Ovary (tissue), 7 donors: ENCODE measurements at regions not wholly inside any gene's neighbourhood (a gene's known extent, or its start where the extent isn't known, plus 50 kb on each side); places are given as distances from the start of the nearest gene placed in this dataset.

ENCODE experiments used
- DNase-seq, 5 donors: peaks; one replicate each; pipeline ENCODE4 v3.0.0-alpha.2; 2019 to 2020
- H3K27ac ChIP-seq, 2 donors: fragments of 200-600 bp; one replicate each; pipeline versions ENCODE4 v1.5.1 to v1.8.0; 2019 to 2022
- H3K27me3 ChIP-seq: fragments of 200-600 bp; one replicate; pipeline ENCODE4 v1.8.0; 2022
- H3K36me3 ChIP-seq: fragments of 200-600 bp; sonication (generic); one replicate; pipeline ENCODE4 v1.5.1; 2019
- H3K4me1 ChIP-seq: one replicate; pipeline ENCODE4 v1.8.1; 2013; ENCODE audit warnings: mild to moderate bottlenecking, moderate library complexity; ENCODE audit not compliant: insufficient read depth
- H3K4me3 ChIP-seq: fragments of 200-600 bp; sonication (generic); one replicate; pipeline ENCODE4 v1.5.1; 2017
- H3K9me3 ChIP-seq, 2 donors: fragments of 200-600 bp in 1 of 2; sonication (generic) in 1 of 2; one replicate each; pipeline versions ENCODE4 v1.5.1 to v1.8.1; 2013 to 2019; ENCODE audit warnings: mild to moderate bottlenecking in 1 of 2, moderate library complexity in 1 of 2
- CTCF ChIP-seq, 3 donors: fragments of 450-650 bp in 2 of 3; fragments of 200-600 bp in 1 of 3; IDR thresholded peaks; one replicate each; pipeline versions ENCODE4 v1.5.1 to v1.8.0; 2016 to 2022; ENCODE audit warnings: antibody characterized with exemption in 3 of 3, mild to moderate bottlenecking in 1 of 3
- EP300 ChIP-seq: sonication (generic); formaldehyde crosslinking; IDR thresholded peaks from one replicate; pipeline ENCODE4 v1.6.1; 2017; ENCODE audit warnings: antibody characterized with exemption
- POLR2A ChIP-seq: fragments of 450-650 bp; IDR thresholded peaks from one replicate; pipeline ENCODE4 v1.6.1; 2017; ENCODE audit warnings: antibody characterized with exemption, mild to moderate bottlenecking, moderate library complexity
- WGBS, 3 donors: extraction: QIAGEN DNeasy Blood & Tissue Kit in 1 of 3; methylation state at CpG; one replicate each; pipeline versions ENCODE4 v1.1.5 to v1.1.7; 2013 to 2017; 5-methylcytosine and 5-hydroxymethylcytosine counted together
- intact Hi-C, 4 donors: fragments of 100-400 bp; cut with DNase I; formaldehyde crosslinking; loops; one replicate each; pipeline versions ENCODE4 v1.11.0 to v1.15.1; 2022 to 2023
- donor health status: DM: no; HTN: no; CAD: no; lungs with moderate emphysema.
- donor health status: DM: no; HTN: no; CAD: no.
- donor health status: Bipolar disorder and iron deficiency.
- donor health status: DM: no; HTN: no; CAD: no.
- donor health status: DM: yes; HTN: yes; CAD: no.

- Histone ChIP-seq H3K27me3 (no peaks in the 10 kb centered on the region), H3K4me3 (no peak overlapping the region), H3K27ac (no peak overlapping the region), H3K36me3 (no peaks in the 10 kb centered on the region), H3K4me1 (no peaks in the 10 kb centered on the region), H3K9me3 (no peaks in the 10 kb centered on the region)
- DNase-seq: no peak
- no peak for TF ChIP-seq POLR2A
- TF ChIP-seq CTCF (IDR thresholded peaks at IDR 0.05): no peak
- TF ChIP-seq EP300: no peak
- intact Hi-C loops: no loop called here
These were observed 135.5 kb downstream of the TNFSF18 start for GRCh38 chr1:172915271-172915670.

GRCh38 chr1:172916116-172916515 lies 134.6 kb downstream of the TNFSF18 start:
- TF ChIP-seq CTCF (IDR thresholded peaks at IDR 0.05) (no peak), EP300 (no peak), POLR2A (no peak)
- WGBS, 3 donors: 82 to 87% (median 82%) methylated on average over 2 of the region's 2 CpGs
- intact Hi-C loops: no loop called here

GRCh38 chr1:172917972-172918371 lies 132.8 kb downstream of the TNFSF18 start:
- Histone ChIP-seq H3K36me3 (no peaks in the 10 kb centered on the region), H3K9me3 (no peaks in the 10 kb centered on the region), H3K27me3 (no peaks in the 10 kb centered on the region), H3K4me1 (no peaks in the 10 kb centered on the region), H3K4me3 (no peak overlapping the region), H3K27ac (no peak overlapping the region)
- WGBS, 3 donors: 7 to 16% (median 9%) methylated on average over 2 of the region's 2 CpGs
- no peak for TF ChIP-seq CTCF (IDR thresholded peaks at IDR 0.05)
- no peak for TF ChIP-seq POLR2A
- TF ChIP-seq EP300: no peak
- DNase-seq: no peak
- intact Hi-C loops: no loop called here

More at GRCh38 chr1:172916116-172916515, 134.6 kb downstream of the TNFSF18 start:
- Histone ChIP-seq H3K27ac (no peak overlapping the region), H3K4me1 (no peaks in the 10 kb centered on the region), H3K4me3 (no peak overlapping the region), H3K36me3 (no peaks in the 10 kb centered on the region), H3K9me3 (no peaks in the 10 kb centered on the region), H3K27me3 (no peaks in the 10 kb centered on the region)
- DNase-seq: no peak

GRCh38 chr1:172918478-172918877 lies 132.3 kb downstream of the TNFSF18 start:
- DNase-seq: no peak
- TF ChIP-seq POLR2A: no peak
- TF ChIP-seq CTCF (IDR thresholded peaks at IDR 0.05): no peak
- TF ChIP-seq EP300: no peak
- H3K4me3 ChIP-seq: no peak overlapping the region
- no peak overlapping the region for H3K27ac ChIP-seq
- intact Hi-C loops: no loop called here
- no peaks in the 10 kb centered on the region for H3K9me3 ChIP-seq
- 87 to 91% (median 89%) methylated on average over 2 of the region's 2 CpGs for WGBS, 3 donors
- H3K27me3 ChIP-seq: no peaks in the 10 kb centered on the region
- no peaks in the 10 kb centered on the region for H3K36me3 ChIP-seq
- no peaks in the 10 kb centered on the region for H3K4me1 ChIP-seq

- H3K4me3 ChIP-seq: no peak overlapping the region
- no peak for DNase-seq
- H3K36me3 ChIP-seq: no peaks in the 10 kb centered on the region
- H3K4me1 ChIP-seq: no peaks in the 10 kb centered on the region
- 37 to 66% (median 44%) methylated on average over 2 of the region's 2 CpGs for WGBS, 3 donors
- H3K27me3 ChIP-seq: no peaks in the 10 kb centered on the region
- intact Hi-C loops: no loop called here
- H3K27ac ChIP-seq: no peak overlapping the region
- H3K9me3 ChIP-seq: no peaks in the 10 kb centered on the region
- no peak for TF ChIP-seq POLR2A
- TF ChIP-seq CTCF (IDR thresholded peaks at IDR 0.05): no peak
- no peak for TF ChIP-seq EP300
These were observed 124.7 kb downstream of the TNFSF18 start for GRCh38 chr1:172926070-172926469.
